ENCODE measurements at regions not wholly inside any gene's neighbourhood (a gene's known extent, or its start where the extent isn't known, plus 50 kb on each side); places are given as distances from the start of the nearest gene placed in this dataset.

- no peak for DNase-seq
Measured at GRCh38 chr6:51562198-51562597, 525.2 kb downstream of the PKHD1 start.
